Right ventricle myocardium inferior (tissue), 1 donor: ENCODE measurements at regions not wholly inside any gene's neighbourhood (a gene's known extent, or its start where the extent isn't known, plus 50 kb on each side); places are given as distances from the start of the nearest gene placed in this dataset.

Source experiments
- ATAC-seq: fragments of 200-7000 bp; cut with Tn5 transposase; one replicate; pipeline ENCODE4 v1.9.1; 2020; ENCODE audit warnings: mild to moderate bottlenecking, moderate library complexity
- DNase-seq: peaks from one replicate; pipeline ENCODE4 v3.0.0; 2021; ENCODE audit errors: missing footprints
- intact Hi-C: fragments of 100-400 bp; cut with DNase I; formaldehyde crosslinking; loops from one replicate; pipeline ENCODE4 v1.11.0; 2022
- donor health status: DM: no; HTN: yes; CAD: no; lungs with severe emphysema.

DNA sequence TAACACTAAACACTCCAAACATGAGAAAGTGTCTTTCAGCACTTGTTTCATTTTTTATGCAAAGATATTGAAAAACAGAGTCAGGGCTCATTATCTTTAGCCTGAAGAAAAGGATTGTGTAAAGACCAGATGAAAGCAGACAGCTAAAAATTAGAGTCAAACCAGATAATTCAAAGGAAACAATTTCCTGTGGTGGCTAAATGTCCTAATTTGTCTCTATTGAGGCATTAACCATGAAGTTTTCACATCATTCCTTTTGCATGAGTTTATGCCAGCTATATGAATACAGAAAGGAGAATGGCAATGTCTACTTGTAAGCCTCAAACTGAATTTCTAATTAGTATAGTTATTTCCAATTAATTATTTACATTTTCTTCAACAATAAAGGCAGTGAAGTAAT, 338.5 kb downstream of the FSCB start:
- intact Hi-C loops = no loop called here
- ATAC-seq (no peak), DNase-seq (no peak)

DNA sequence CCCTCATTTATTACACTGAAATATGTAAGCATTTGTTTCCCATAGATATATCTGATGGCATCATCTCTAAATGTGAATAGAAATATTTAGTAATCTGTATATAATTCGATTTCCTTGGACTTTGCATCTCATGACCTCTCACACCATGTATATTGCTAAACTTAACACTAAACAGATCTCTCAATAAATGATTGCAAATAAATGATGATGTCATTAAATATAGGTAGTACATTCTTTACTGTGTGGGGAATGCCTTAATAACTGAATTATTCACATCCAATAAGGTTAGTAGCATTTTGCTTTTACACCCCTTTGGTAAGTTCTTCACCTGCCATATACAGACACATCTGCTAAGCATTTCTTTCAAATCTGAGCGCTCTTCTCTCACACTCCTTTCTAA, 340.5 kb downstream of the FSCB start:
- intact Hi-C loops = no loop called here
- DNase-seq = no peak
- ATAC-seq = no peak

- DNase-seq = no peak
- ATAC-seq = no peak
- intact Hi-C loops = no loop called here
Measured at GRCh38 chr14:44165936-44166335, 341.1 kb downstream of the FSCB start.

DNA sequence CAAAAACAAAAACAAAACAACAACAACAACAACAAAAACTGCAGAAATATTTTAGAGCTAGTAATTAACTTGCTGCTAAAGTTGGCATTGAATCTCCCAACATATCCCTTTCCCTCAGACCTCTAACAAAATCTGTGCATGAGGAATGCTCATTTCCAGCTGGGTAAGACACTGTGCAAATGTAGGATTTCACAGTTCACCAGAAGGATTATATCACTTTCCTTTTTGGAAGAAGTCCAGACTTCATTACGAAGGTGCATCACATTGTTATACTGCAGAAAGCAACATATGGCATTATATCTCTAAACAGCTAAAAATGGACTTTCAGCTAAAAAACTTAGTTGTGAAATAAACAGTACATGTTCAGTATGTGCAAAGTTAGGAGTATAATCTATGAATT, 341.8 kb downstream of the FSCB start:
- DNase-seq (no peak), ATAC-seq (no peak)
- intact Hi-C loops = no loop called here

DNA sequence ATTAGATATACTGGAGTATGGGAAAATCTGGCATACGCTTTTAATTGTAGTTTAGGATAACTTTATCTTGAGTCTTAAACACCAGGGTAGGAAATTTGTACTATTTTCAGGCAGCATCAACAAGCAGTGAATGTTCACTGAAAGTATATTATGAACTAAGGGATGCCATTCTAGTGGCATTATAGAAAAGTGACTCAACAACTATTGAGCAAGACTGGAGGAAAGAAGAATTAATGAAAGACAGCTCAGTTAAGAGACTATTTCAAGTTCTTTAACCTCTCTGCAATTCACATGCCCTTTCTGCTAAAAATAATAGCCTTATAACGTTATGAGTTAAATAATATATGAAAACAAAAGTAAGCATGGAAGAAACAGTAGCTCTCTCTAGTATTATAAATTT, 343.1 kb downstream of the FSCB start:
- DNase-seq (no peak), ATAC-seq (no peak)
- intact Hi-C loops = no loop called here

DNA sequence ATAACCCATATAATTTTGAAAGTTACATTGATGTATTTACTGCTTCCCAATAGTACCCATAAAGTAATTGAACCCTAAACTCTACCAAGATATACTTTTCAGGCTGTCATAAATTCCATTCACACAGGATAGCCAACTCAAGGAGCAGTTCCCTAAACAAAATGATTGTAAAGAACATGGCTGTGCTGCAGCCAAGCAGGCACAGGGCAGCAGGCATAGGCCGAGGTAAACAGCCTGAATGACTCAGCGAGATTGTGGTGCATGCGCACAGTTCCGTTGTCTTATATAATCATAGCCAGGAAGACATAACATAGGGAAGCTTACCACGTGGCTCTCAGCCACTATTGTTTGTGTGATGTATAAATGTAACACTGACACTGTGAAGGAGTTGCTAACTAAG, 344.9 kb downstream of the FSCB start:
- DNase-seq (no peak), ATAC-seq (no peak)
- intact Hi-C loops = no loop called here

GRCh38 chr14:44154874-44155273, 352.2 kb downstream of the FSCB start:
- intact Hi-C loops = no loop called here
- ATAC-seq (no peak), DNase-seq (no peak)

DNA sequence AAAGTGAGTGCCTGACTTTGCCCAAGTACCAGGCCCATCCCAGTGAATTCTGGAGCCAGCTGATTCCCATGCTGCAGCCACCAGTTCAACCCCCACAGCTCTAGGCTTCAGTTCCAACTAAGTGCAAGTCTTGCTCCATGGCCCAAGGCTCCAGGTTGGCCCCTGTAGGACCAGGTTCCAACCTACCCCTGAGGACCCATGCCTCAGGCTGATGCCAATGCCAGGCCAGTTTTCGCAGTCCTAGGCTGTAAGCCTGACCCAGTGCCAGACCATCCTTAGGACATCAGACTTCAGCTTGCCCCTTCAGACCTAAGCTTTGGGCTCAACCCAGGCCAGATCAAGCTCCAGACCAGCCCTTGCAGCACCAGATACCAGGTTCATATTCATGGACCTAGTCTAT, 352.6 kb downstream of the FSCB start:
- ATAC-seq = no peak
- intact Hi-C loops = no loop called here
- no peak for DNase-seq

DNA sequence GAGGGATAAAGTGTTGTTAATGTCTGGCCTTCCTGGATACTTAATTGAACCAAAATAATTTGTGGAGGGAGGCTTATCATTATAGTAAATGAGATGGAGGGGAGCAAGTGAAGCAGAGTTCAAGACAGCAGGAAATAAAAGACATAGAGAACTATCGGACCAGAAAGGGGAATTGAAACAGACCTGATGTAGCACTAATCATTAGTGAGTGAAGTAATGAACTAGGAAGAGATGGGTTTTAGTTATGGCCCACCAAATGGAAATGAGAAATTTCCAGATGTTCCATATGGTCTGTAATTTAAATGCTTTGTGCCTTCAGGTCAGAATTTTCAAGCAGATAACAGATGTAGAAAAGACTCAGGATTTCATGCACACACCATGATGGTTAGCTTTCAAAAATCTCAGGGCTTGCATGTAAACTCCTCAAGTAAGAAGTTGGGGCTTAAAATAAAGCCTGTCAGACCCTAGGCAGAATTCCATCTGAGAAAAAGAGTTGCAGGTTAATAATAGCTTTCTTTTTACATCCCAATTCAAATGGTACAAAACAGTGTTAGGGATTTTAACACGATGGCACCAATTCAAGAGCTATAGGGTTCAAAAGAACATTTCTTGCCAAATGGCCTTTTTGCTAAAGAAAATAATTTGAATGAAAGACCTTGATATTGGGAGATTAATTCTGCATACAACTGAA, 355.8 kb downstream of the FSCB start:
- DNase-seq = no peak
- intact Hi-C loops = no loop called here
- ATAC-seq = no peak

DNA sequence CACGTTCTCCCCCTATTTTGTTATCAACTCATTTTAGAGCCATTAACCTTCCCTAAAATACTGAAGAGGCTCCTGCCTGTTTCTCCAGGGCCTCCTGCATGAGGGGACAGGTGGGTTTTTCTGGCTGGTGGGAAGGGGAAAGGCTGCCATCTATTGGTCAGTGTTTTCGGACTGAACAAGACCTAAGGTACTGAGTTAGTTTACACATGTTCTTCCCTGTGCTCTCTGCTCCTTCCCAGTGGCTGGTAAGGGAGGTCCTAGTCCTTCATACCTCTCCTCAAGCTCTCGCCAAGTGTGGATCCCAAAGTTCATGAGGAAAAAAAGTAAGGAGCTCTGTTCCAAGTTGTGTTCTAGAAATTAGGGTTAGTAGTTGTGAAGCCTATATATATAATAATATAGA, 357.5 kb downstream of the FSCB start:
- intact Hi-C loops = no loop called here
- DNase-seq (no peak), ATAC-seq (no peak)

GRCh38 chr14:44142006-44142405, 365.1 kb downstream of the FSCB start:
- intact Hi-C loops = no loop called here
- no peak for DNase-seq
- ATAC-seq = no peak

DNA sequence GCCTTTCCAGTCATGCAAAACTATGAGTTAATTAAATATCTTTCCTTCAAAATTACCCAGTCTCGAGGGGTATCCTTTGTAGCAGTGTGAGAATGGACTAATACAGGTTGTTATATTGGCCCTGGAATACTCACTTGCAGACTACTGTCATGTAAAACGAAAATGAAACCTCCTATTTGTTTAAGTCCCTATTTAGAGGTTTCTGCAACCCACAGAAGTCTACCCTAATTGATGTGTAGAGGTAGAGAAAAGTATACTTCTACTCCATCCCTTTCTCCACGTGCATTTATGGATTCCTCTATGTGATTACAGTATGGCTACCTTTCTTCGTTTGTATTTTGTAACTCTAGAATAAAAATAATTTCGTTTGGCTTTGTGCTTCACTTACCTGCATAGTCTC, 371.1 kb downstream of the FSCB start:
- no peak for ATAC-seq
- intact Hi-C loops = no loop called here
- DNase-seq = no peak

GRCh38 chr14:44131861-44132260, 375.2 kb downstream of the FSCB start:
- no peak for ATAC-seq
- intact Hi-C loops = no loop called here

DNA sequence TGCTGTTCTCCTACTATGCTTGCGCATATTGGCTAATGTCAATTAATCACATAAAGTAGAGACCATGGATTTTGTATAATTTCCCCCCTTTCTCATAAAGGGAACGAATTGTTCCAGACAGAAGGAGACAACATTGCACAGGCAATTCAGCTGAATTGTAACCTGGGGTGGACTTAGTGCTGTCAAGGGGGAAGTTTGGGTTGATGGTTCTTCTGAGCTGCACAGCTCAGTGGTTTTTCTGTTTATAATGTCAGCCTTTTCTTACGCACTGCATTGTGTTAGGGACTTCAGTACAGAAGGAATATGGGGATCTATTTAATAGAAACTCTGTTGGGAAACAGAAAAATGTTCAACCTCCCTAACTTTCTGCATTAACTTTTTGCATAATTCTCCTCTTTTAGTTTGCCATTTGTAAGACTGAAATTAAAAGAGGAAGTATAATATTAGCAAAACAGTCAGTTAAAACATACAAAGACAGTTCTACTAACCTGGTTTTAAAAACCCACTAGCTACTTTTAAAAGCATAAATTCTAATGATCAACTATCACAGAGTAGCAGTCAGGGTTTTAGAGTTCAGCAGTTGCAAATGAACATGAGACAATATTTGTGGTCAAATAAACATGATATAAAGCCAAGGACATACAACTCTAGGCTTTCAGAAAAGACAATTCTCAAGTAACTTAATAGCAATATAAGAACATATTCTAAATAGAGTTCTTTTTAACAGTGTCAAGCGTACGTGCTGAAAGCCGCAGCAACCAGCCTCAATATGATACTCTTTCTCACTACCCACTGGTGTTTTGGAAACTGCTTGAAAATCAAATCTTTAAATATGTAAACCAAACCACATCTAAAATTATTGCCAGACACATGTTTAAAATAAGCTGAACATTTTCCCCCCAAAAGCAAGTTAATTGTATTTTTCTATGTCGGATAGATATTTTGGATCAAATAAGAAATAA, 393.0 kb downstream of the FSCB start:
- intact Hi-C loops = no loop called here
- ATAC-seq (no peak), DNase-seq (no peak)

More at GRCh38 chr14:44131861-44132260, 375.2 kb downstream of the FSCB start:
- no peak for DNase-seq

DNA sequence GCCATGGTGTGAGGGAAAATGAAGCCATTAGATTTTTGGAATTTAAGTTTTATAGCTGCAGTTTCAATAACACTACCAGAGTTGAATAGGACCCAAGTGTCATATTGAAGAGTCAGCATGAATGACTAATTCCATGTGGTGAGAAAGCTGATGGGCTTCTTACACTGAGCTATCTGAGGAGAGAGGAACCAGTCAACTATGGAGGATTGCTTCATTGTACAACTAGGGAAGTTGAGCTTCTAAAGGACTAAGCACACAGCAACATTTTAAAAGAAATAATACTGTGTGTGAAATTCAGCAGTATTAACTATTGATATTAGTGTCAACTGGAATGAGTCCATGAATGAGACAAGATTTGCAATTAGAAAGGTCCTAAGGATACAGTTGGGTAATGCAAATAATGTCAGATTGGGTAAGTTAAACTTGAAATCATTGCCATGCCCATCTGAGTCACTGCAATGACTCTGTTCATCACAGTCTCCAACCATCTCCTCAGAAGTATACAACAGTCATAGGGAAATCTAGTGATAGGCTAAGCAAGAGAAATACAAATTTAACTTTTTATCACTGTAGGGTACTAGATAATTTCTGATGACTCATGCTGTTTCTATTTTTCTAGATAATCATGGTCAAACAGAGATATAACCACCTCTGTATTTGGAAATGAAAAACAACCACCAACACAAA, 394.2 kb downstream of the FSCB start:
- intact Hi-C loops = no loop called here
- DNase-seq (no peak), ATAC-seq (no peak)

DNA sequence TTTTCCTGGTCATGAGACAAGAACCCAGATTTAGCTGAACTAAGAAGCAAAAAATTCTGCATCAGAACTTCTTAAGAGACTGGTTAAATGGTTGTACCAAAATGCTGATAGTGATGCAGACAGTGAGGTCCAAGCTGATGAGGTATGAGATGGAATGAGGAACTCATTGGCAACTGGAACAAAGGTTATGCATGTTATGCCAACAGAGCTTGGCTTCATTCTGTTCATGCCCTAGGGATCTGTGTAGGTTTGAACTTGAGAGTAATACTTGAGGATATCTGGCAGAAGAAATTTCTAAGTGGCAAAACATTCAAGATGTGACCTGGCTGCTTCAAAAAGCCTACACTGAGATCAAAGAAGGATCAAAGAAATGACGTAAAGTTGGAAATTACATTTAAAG, 398.0 kb downstream of the FSCB start:
- DNase-seq (no peak), ATAC-seq (no peak)
- intact Hi-C loops = no loop called here

DNA sequence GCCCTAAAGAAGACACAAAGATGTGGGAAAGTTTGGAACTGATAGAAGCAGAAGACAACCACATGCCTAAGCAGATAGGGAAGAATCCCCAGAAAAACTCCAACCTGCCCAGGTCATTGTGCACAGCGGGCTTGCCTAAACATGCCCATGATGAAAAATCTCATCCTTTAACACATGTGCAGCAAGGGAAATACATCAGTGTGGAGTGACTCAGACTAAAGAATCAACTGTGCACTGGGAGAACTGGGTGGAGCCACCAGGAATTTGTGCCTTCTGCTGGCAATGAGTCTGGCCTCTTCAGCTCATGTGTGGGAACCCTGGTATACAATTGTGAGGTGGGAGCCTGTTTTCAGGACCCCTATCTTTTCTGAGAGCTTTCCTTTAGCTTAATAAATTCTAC, 398.5 kb downstream of the FSCB start:
- intact Hi-C loops = no loop called here
- ATAC-seq = no peak
- no peak for DNase-seq

GRCh38 chr14:44107156-44107555, 399.9 kb downstream of the FSCB start:
- no peak for ATAC-seq
- DNase-seq = no peak
- intact Hi-C loops = no loop called here

- DNase-seq (no peak), ATAC-seq (peak; percentile 69)
- intact Hi-C loops = no loop called here
Measured at GRCh38 chr14:44099743-44100488, 407.2 kb downstream of the FSCB start.
